ENCODE measurements at regions not wholly inside any gene's neighbourhood (a gene's known extent, or its start where the extent isn't known, plus 50 kb on each side); places are given as distances from the start of the nearest gene placed in this dataset.

DNA sequence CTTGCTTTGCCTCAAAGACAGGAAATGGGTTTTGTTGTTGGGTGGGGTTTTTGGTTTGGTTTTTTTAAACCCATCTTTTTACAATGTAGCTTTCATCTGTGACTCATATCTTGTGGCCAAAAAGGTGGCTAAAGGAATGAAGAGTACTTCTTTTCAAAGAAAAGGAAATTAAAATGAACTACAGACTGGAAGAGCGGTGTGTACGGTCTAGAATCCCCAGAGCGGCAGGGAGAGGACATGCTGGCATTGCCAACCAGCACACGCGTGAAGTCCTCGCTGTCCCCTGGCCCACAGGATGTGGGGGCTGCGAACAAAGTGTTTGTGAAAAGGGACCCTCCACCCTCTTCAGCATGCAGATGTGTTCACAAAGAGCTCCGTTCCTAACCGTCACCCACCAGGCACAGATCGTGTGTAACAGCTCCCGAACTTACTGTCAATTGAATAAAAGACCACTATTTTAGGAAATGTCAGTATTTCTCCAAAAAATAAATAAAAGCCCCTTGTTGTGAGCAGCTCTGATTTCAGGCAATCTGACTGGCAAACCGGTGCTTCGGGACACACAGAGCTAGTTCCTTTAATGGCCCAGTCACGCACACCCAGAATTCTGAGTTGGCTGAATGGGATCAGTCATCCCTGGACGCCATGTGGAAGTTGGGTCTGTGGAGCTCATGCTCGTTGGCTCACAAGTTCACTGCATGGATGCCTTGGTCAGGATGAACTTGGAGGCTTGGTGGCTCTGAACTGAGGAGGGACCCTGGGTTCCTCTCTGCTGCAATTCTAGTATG is 602.9 kb downstream of the NPHP4 start:
- intact Hi-C loops (cut with micrococcal nuclease), result no loop called here
- Mint-ChIP-seq H3K36me3 (ENCODE audit: low read depth) (no peaks in the 10 kb centered on the region), H3K4me3 (peak overlapping the region; percentile 34), H3K9me3 (no peaks in the 10 kb centered on the region), H3K4me1 (ENCODE audit: low read depth) (peaks cover 34% of the 10 kb centered on the region), H3K27me3 (no peaks in the 10 kb centered on the region), H3K27ac (peak overlapping the region; percentile 62)
- no peak for TF ChIP-seq CTCF (IDR thresholded peaks at IDR 0.05)
- DNase-seq (peak; percentile 27), ATAC-seq (peak; percentile 75)
- CTCF ChIA-PET, result interaction anchor here (1.2 kb wide), 1 partner anchor 13 kb away, joined by 3 read pairs; no protein-coding TSS in a partner anchor
- POLR2A ChIA-PET, result no interaction called here

DNA sequence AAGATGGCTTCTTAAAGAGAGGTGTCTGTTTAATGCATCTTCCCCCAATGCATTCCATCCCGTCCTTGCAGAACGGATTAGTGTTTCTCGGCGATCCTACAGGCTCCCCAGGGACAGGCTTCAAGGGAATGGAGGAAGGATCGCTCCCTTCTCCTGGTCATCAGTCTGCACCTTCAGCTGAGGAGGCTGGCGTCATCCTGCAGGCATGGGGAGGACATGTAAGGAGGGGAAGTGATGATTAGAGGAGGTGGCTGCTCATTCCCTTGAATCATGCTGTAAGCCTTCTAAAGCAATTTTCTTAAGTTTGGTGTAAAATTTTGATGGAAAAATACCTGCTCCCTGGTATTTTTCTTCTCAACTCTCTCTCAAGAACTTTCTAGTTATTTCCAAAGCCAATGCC is 603.6 kb downstream of the NPHP4 start:
- no peak for DNase-seq
- Mint-ChIP-seq H3K9me3 (no peaks in the 10 kb centered on the region), H3K4me3 (no peak overlapping the region), H3K4me1 (ENCODE audit: low read depth) (peaks cover 29% of the 10 kb centered on the region), H3K36me3 (ENCODE audit: low read depth) (no peaks in the 10 kb centered on the region), H3K27me3 (no peaks in the 10 kb centered on the region), H3K27ac (no peak overlapping the region)
- POLR2A ChIA-PET, result interaction anchor here (1.0 kb wide), 1 partner anchor 46 kb away, joined by 5 read pairs; no protein-coding TSS in a partner anchor
- CTCF ChIA-PET, result interaction anchor here (1.2 kb wide), 1 partner anchor 14 kb away, joined by 3 read pairs; no protein-coding TSS in a partner anchor
- ATAC-seq, result peak; percentile 50
- intact Hi-C loops (cut with micrococcal nuclease), result no loop called here
- no peak for TF ChIP-seq CTCF (IDR thresholded peaks at IDR 0.05)

GRCh38 chr1:5386371-5386770 is 605.9 kb downstream of the NPHP4 start:
- H3K27ac Mint-ChIP-seq, result no peak overlapping the region
- CTCF ChIA-PET, result no interaction called here
- intact Hi-C loops (cut with micrococcal nuclease), result no loop called here
- H3K36me3 Mint-ChIP-seq (ENCODE audit: low read depth), result no peaks in the 10 kb centered on the region
- H3K4me3 Mint-ChIP-seq, result no peak overlapping the region
- H3K4me1 Mint-ChIP-seq (ENCODE audit: low read depth), result peaks cover 29% of the 10 kb centered on the region
- no peaks in the 10 kb centered on the region for H3K27me3 Mint-ChIP-seq
- H3K9me3 Mint-ChIP-seq, result no peaks in the 10 kb centered on the region
- TF ChIP-seq CTCF (IDR thresholded peaks at IDR 0.05), result no peak
- no peak for DNase-seq
- POLR2A ChIA-PET, result no interaction called here
- no peak for ATAC-seq

DNA sequence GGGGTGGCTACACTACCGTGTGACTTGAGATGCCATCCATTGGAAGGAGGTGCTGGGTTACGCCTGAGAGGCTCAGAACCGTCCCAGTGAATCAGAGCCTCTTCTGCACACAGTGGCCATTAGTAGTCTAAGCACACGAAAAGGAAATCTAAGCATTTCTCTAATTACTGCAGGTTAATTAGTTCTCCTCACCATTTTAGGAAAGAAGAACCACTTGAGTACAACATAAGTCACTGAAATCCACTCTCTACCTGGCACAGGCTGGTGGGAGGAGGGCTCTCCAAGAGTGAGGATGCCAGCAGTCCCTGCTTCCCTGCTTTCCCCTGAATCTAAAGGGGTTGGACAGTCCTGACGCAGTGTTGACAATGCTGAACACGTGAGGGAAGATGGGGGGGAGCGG is 606.3 kb downstream of the NPHP4 start:
- Mint-ChIP-seq H3K27ac (no peak overlapping the region), H3K4me3 (no peak overlapping the region), H3K4me1 (ENCODE audit: low read depth) (peaks cover 28% of the 10 kb centered on the region), H3K27me3 (no peaks in the 10 kb centered on the region), H3K36me3 (ENCODE audit: low read depth) (no peaks in the 10 kb centered on the region), H3K9me3 (no peaks in the 10 kb centered on the region)
- ChIA-PET CTCF (no interaction called here), POLR2A (no interaction called here)
- DNase-seq (no peak), ATAC-seq (no peak)
- intact Hi-C loops (cut with micrococcal nuclease), result no loop called here
- no peak for TF ChIP-seq CTCF (IDR thresholded peaks at IDR 0.05)

GRCh38 chr1:5385096-5385799 is 607.0 kb downstream of the NPHP4 start:
- Mint-ChIP-seq H3K27me3 (no peaks in the 10 kb centered on the region), H3K4me3 (no peak overlapping the region), H3K36me3 (ENCODE audit: low read depth) (no peaks in the 10 kb centered on the region), H3K9me3 (no peaks in the 10 kb centered on the region), H3K4me1 (ENCODE audit: low read depth) (peaks cover 21% of the 10 kb centered on the region), H3K27ac (no peak overlapping the region)
- DNase-seq (no peak), ATAC-seq (no peak)
- intact Hi-C loops (cut with micrococcal nuclease), result no loop called here
- POLR2A ChIA-PET, result no interaction called here
- CTCF ChIA-PET, result no interaction called here
- no peak for TF ChIP-seq CTCF (IDR thresholded peaks at IDR 0.05)

All from activated CD8-positive, alpha-beta T cell treated with anti-CD3 and anti-CD28 coated beads for 36 hours (primary cell).